Gastroesophageal sphincter (tissue), 3 donors: ENCODE measurements at regions not wholly inside any gene's neighbourhood (a gene's known extent, or its start where the extent isn't known, plus 50 kb on each side); places are given as distances from the start of the nearest gene placed in this dataset.

Source experiments
- POLR2A ChIP-seq, 2 donors: fragments of 450-650 bp; IDR thresholded peaks; one replicate each; pipeline ENCODE4 v1.6.1; 2017; ENCODE audit warnings: antibody characterized with exemption in 2 of 2, mild to moderate bottlenecking in 2 of 2, moderate library complexity in 1 of 2
- POLR2AphosphoS5 ChIP-seq: sonication (generic); formaldehyde crosslinking; IDR thresholded peaks from one replicate; pipeline ENCODE4 v1.6.1; 2017; ENCODE audit warnings: antibody characterized with exemption
- TF ChIP-seq, protein P1 (sequence below), 4 experiments: fragments of 200-600 bp in 2 of 4; fragments of 450-650 bp in 2 of 4; sonication (generic) in 1 of 4; IDR thresholded peaks; one replicate each; pipeline ENCODE4 v1.5.1; 2017 to 2019; ENCODE audit warnings: antibody characterized with exemption in 4 of 4, mild to moderate bottlenecking in 2 of 4, moderate library complexity in 2 of 4

DNA sequence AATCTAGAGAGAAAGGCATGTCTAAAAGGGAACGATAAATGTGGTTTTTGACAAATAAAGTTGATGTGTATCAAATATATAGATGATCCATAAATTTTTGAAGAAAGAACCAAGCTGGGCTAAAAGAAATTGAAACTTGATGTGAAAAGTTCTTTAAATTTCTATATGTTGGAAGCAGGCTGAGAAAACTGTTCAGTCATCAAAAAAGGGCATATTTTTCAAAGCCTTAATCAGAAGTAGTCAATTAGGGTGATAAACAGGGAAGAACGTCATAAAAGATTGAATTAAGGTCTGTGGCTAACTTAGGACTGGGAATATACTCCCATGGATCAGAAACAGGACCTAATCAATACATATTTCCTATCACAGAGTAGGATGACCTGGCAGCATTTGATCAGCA lies 211.4 kb upstream of the ZRANB2 start:
- no peak for TF ChIP-seq POLR2AphosphoS5
- TF ChIP-seq, protein P1, sequence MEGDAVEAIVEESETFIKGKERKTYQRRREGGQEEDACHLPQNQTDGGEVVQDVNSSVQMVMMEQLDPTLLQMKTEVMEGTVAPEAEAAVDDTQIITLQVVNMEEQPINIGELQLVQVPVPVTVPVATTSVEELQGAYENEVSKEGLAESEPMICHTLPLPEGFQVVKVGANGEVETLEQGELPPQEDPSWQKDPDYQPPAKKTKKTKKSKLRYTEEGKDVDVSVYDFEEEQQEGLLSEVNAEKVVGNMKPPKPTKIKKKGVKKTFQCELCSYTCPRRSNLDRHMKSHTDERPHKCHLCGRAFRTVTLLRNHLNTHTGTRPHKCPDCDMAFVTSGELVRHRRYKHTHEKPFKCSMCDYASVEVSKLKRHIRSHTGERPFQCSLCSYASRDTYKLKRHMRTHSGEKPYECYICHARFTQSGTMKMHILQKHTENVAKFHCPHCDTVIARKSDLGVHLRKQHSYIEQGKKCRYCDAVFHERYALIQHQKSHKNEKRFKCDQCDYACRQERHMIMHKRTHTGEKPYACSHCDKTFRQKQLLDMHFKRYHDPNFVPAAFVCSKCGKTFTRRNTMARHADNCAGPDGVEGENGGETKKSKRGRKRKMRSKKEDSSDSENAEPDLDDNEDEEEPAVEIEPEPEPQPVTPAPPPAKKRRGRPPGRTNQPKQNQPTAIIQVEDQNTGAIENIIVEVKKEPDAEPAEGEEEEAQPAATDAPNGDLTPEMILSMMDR (IDR thresholded peaks at IDR 0.05): no peak
- TF ChIP-seq POLR2A (IDR thresholded peaks at IDR 0.05): no peak
